Liver (tissue), 8 donors: ENCODE measurements at regions not wholly inside any gene's neighbourhood (a gene's known extent, or its start where the extent isn't known, plus 50 kb on each side); places are given as distances from the start of the nearest gene placed in this dataset.

Experiments
- DNase-seq: peaks from one replicate; pipeline ENCODE4 v3.0.0-alpha.2; 2017; ENCODE audit warnings: low spot score
- H3K27ac ChIP-seq, 2 donors: one replicate each; pipeline ENCODE4 v1.7.0; 2013; ENCODE audit warnings: inconsistent platforms in 2 of 2, low read length in 2 of 2, control low read depth in 1 of 2, low read depth in 1 of 2, mild to moderate bottlenecking in 1 of 2
- H3K27me3 ChIP-seq, 4 donors: one replicate each; pipeline versions ENCODE4 v1.6.1 to v1.7.0; 2013; ENCODE audit warnings: low read length in 3 of 4, inconsistent platforms in 1 of 4, mild to moderate bottlenecking in 1 of 4, moderate library complexity in 1 of 4; ENCODE audit not compliant: control insufficient read depth in 4 of 4, insufficient read depth in 4 of 4
- H3K36me3 ChIP-seq, 4 donors: one replicate each; pipeline versions ENCODE4 v1.6.1 to v1.7.0; 2013; ENCODE audit warnings: low read length in 3 of 4, mild to moderate bottlenecking in 3 of 4, low read depth in 1 of 4, moderate library complexity in 1 of 4; ENCODE audit not compliant: control insufficient read depth in 4 of 4, insufficient read depth in 3 of 4
- H3K4me1 ChIP-seq, 4 donors: one replicate each; pipeline versions ENCODE4 v1.6.1 to v1.7.0; 2013; ENCODE audit warnings: low read length in 3 of 4, mild to moderate bottlenecking in 3 of 4, moderate library complexity in 1 of 4; ENCODE audit not compliant: control insufficient read depth in 4 of 4, insufficient read depth in 4 of 4
- H3K4me3 ChIP-seq, 3 donors: one replicate each; pipeline versions ENCODE4 v1.6.1 to v1.7.0; 2013; ENCODE audit warnings: low read length in 3 of 3, control low read depth in 1 of 3, low read depth in 1 of 3, mild to moderate bottlenecking in 1 of 3
- H3K9ac ChIP-seq, 2 donors: one replicate each; pipeline ENCODE4 v1.7.0; 2013; ENCODE audit warnings: low read length in 2 of 2, mild to moderate bottlenecking in 2 of 2, moderate library complexity in 2 of 2, control low read depth in 1 of 2, low read depth in 1 of 2
- H3K9me3 ChIP-seq, 4 donors: one replicate each; pipeline versions ENCODE4 v1.6.1 to v1.7.0; 2013; ENCODE audit warnings: low read length in 3 of 4; ENCODE audit not compliant: control insufficient read depth in 4 of 4
- ATF3 ChIP-seq: IDR thresholded peaks from 2 replicates; pipeline ENCODE4 v1.6.1; 2016; ENCODE audit warnings: antibody characterized with exemption
- CTCF ChIP-seq: fragments of 150-350 bp; IDR thresholded peaks from 2 replicates; pipeline ENCODE4 v1.5.1; 2017; ENCODE audit warnings: improper control_type of control experiment, low read depth, low read length; ENCODE audit not compliant: missing input control
- EGR1 ChIP-seq, 2 donors: IDR thresholded peaks; 2 replicates each; pipeline ENCODE4 v1.6.1; 2016 to 2018; ENCODE audit warnings: antibody characterized with exemption in 2 of 2, low read depth in 2 of 2
- FOXA1 ChIP-seq: IDR thresholded peaks from 2 replicates; pipeline ENCODE4 v1.6.1; 2016; ENCODE audit warnings: antibody characterized with exemption
- FOXA2 ChIP-seq: IDR thresholded peaks from 2 replicates; pipeline ENCODE4 v1.6.1; 2016; ENCODE audit warnings: antibody characterized with exemption
- GABPA ChIP-seq, 2 donors: IDR thresholded peaks in 1 of 2; conservative IDR thresholded peaks in 1 of 2; 2 replicates each; pipeline ENCODE4 v1.6.1; 2016; ENCODE audit warnings: antibody characterized with exemption in 2 of 2, mild to moderate bottlenecking in 1 of 2, moderate library complexity in 1 of 2
- HNF4A ChIP-seq, 2 donors: conservative IDR thresholded peaks; 2 replicates each; pipeline ENCODE4 v1.6.1; 2016; ENCODE audit warnings: antibody characterized with exemption in 2 of 2, mild to moderate bottlenecking in 2 of 2
- HNF4G ChIP-seq: IDR thresholded peaks from 2 replicates; pipeline ENCODE4 v1.6.1; 2016; ENCODE audit warnings: antibody characterized with exemption
- JUND ChIP-seq, 2 donors: IDR thresholded peaks; 2 replicates each; pipeline ENCODE4 v1.6.1; 2016; ENCODE audit warnings: antibody characterized with exemption in 2 of 2
- MAX ChIP-seq: IDR thresholded peaks from 2 replicates; pipeline ENCODE4 v1.6.1; 2016; ENCODE audit warnings: antibody characterized with exemption
- NR2F2 ChIP-seq: IDR thresholded peaks from 2 replicates; pipeline ENCODE4 v1.6.1; 2016; ENCODE audit warnings: antibody characterized with exemption
- RAD21 ChIP-seq, 2 donors: IDR thresholded peaks; 2 replicates each; pipeline ENCODE4 v1.6.1; 2016; ENCODE audit warnings: antibody characterized with exemption in 2 of 2, mild to moderate bottlenecking in 2 of 2
- REST ChIP-seq: IDR thresholded peaks from 2 replicates; pipeline ENCODE4 v1.6.1; 2016; ENCODE audit warnings: antibody characterized with exemption, mild to moderate bottlenecking
- RXRA ChIP-seq, 2 donors: IDR thresholded peaks; 2 replicates each; pipeline ENCODE4 v1.6.1; 2017 to 2018; ENCODE audit warnings: antibody characterized with exemption in 2 of 2, mild to moderate bottlenecking in 1 of 2
- SP1 ChIP-seq: IDR thresholded peaks from 2 replicates; pipeline ENCODE4 v1.6.1; 2018; ENCODE audit warnings: antibody characterized with exemption, mild to moderate bottlenecking
- TAF1 ChIP-seq: conservative IDR thresholded peaks from 2 replicates; pipeline ENCODE4 v1.6.1; 2016; ENCODE audit warnings: antibody characterized with exemption, mild to moderate bottlenecking
- YY1 ChIP-seq: IDR thresholded peaks from 2 replicates; pipeline ENCODE4 v1.6.1; 2016; ENCODE audit warnings: antibody characterized with exemption, mild to moderate bottlenecking
- ZBTB33 ChIP-seq: IDR thresholded peaks from 2 replicates; pipeline ENCODE4 v1.6.1; 2016; ENCODE audit warnings: antibody characterized with exemption
- WGBS: extraction: QIAGEN DNeasy Blood & Tissue Kit; methylation state at CpG from one replicate; pipeline ENCODE4 v1.1.7; 2013; 5-methylcytosine and 5-hydroxymethylcytosine counted together
- donor health status: healthy.
- donor health status: healthy.
- donor health status: healthy.
- donor health status: healthy.
- donor health status: healthy.

GRCh38 chr4:34138385-34138784 is 2105.9 kb downstream of the ARAP2 start:
- H3K4me3 ChIP-seq, result no peak overlapping the region
- DNase-seq, result no peak
- H3K27ac ChIP-seq, result no peak overlapping the region
- no peaks in the 10 kb centered on the region for H3K9me3 ChIP-seq
- 64% methylated on average over 2 of the region's 2 CpGs for WGBS
- TF ChIP-seq MAX (no peak), ATF3 (no peak), TAF1 (no peak), JUND (IDR thresholded peaks at IDR 0.05) (no peak), RXRA (IDR thresholded peaks at IDR 0.05) (no peak), FOXA2 (no peak), REST (no peak), HNF4A (conservative IDR thresholded peaks at IDR 0.05) (no peak), RAD21 (IDR thresholded peaks at IDR 0.05) (no peak), EGR1 (IDR thresholded peaks at IDR 0.05; ENCODE audit: low read depth in 2 of 2) (no peak), HNF4G (no peak), YY1 (no peak), NR2F2 (no peak), ZBTB33 (no peak), CTCF (no peak), FOXA1 (no peak), SP1 (no peak), GABPA (IDR thresholded peaks at IDR 0.05 in 1 of 2, conservative IDR thresholded peaks at IDR 0.05 in 1 of 2) (no peak)
- no peaks in the 10 kb centered on the region for H3K36me3 ChIP-seq
- no peaks in the 10 kb centered on the region for H3K27me3 ChIP-seq
- no peaks in the 10 kb centered on the region for H3K4me1 ChIP-seq
- H3K9ac ChIP-seq, result no peak overlapping the region

GRCh38 chr4:34139346-34139745 is 2105.0 kb downstream of the ARAP2 start:
- no peak for DNase-seq

More at GRCh38 chr4:34139346-34139745, 2105.0 kb downstream of the ARAP2 start:
- TF ChIP-seq JUND (IDR thresholded peaks at IDR 0.05) (no peak), EGR1 (IDR thresholded peaks at IDR 0.05; ENCODE audit: low read depth in 2 of 2) (no peak), NR2F2 (no peak), TAF1 (no peak)
- Histone ChIP-seq H3K9me3 (no peaks in the 10 kb centered on the region), H3K4me3 (no peak overlapping the region), H3K9ac (no peak overlapping the region), H3K27ac (no peak overlapping the region), H3K36me3 (no peaks in the 10 kb centered on the region), H3K27me3 (no peaks in the 10 kb centered on the region), H3K4me1 (no peaks in the 10 kb centered on the region)
